Skin of body (tissue), 1 donor: ENCODE measurements at regions not wholly inside any gene's neighbourhood (a gene's known extent, or its start where the extent isn't known, plus 50 kb on each side); places are given as distances from the start of the nearest gene placed in this dataset.

ENCODE experiments used
- DNase-seq: peaks from one replicate; lab custom pipeline; 2025; lab: John Stamatoyannopoulos, UW

- no peak for DNase-seq
These were observed 680.0 kb downstream of the TLE4 start for GRCh38 chr9:80251778-80252177.

- no peak for DNase-seq
These were observed 670.3 kb downstream of the TLE4 start for GRCh38 chr9:80242022-80242421.

- no peak for DNase-seq
These were observed 664.0 kb downstream of the TLE4 start for GRCh38 chr9:80235752-80236151.

- no peak for DNase-seq
These were observed 662.1 kb downstream of the TLE4 start for GRCh38 chr9:80233906-80234305.

GRCh38 chr9:80233102-80233843 lies 661.5 kb downstream of the TLE4 start:
- DNase-seq = no peak

- no peak for DNase-seq
These were observed 659.8 kb downstream of the TLE4 start for GRCh38 chr9:80231318-80232236.

- no peak for DNase-seq
These were observed 652.1 kb downstream of the TLE4 start for GRCh38 chr9:80223897-80224296.

- DNase-seq = no peak
These were observed 650.9 kb downstream of the TLE4 start for GRCh38 chr9:80222466-80223169.

GRCh38 chr9:80218328-80218727 lies 646.6 kb downstream of the TLE4 start:
- DNase-seq = no peak

GRCh38 chr9:80213613-80214012 lies 641.8 kb downstream of the TLE4 start:
- DNase-seq = no peak

- DNase-seq = no peak
These were observed 636.9 kb downstream of the TLE4 start for GRCh38 chr9:80208696-80209095.

- no peak for DNase-seq
These were observed 632.3 kb downstream of the TLE4 start for GRCh38 chr9:80204054-80204453.

- no peak for DNase-seq
These were observed 625.9 kb downstream of the TLE4 start for GRCh38 chr9:80197661-80198060.

GRCh38 chr9:80191108-80191507 lies 619.3 kb downstream of the TLE4 start:
- DNase-seq = no peak

- no peak for DNase-seq
These were observed 616.8 kb downstream of the TLE4 start for GRCh38 chr9:80188579-80188978.

GRCh38 chr9:80185112-80185738 lies 613.5 kb downstream of the TLE4 start:
- no peak for DNase-seq

GRCh38 chr9:80177949-80178480 lies 606.2 kb downstream of the TLE4 start:
- no peak for DNase-seq

- DNase-seq = no peak
These were observed 603.8 kb downstream of the TLE4 start for GRCh38 chr9:80175286-80176150.

GRCh38 chr9:80163889-80164288 lies 592.1 kb downstream of the TLE4 start:
- DNase-seq = no peak

- no peak for DNase-seq
These were observed 586.9 kb downstream of the TLE4 start for GRCh38 chr9:80158554-80159170.
